NT2/D1 (cell line): ENCODE measurements at regions not wholly inside any gene's neighbourhood (a gene's known extent, or its start where the extent isn't known, plus 50 kb on each side); places are given as distances from the start of the nearest gene placed in this dataset.
"Not testable (repeated sequence)": the region's sequence is repeated elsewhere in the genome, so short reads cannot be mapped to it uniquely, and the experiment has no call there.

ENCODE experiments used
- DNase-seq: peaks from one replicate; pipeline ENCODE4 v3.0.0-alpha.2; 2011; ENCODE audit warnings: low read depth, low spot score
- H3K27me3 ChIP-seq: 2 replicates; pipeline ENCODE4 v1.6.0; 2011; ENCODE audit warnings: mild to moderate bottlenecking; ENCODE audit not compliant: insufficient read length, insufficient read depth
- H3K36me3 ChIP-seq: 2 replicates; pipeline ENCODE4 v1.6.1; 2011; ENCODE audit warnings: mild to moderate bottlenecking, low read length, mixed read lengths; ENCODE audit not compliant: insufficient read depth, insufficient read length
- H3K4me1 ChIP-seq: 2 replicates; pipeline ENCODE4 v1.5.1; 2011; ENCODE audit not compliant: insufficient read depth, insufficient read length
- H3K4me3 ChIP-seq: 2 replicates; pipeline ENCODE4 v1.5.1; 2011; ENCODE audit warnings: low read depth; ENCODE audit not compliant: insufficient read length
- H3K9ac ChIP-seq: 2 replicates; pipeline ENCODE4 v1.6.0; 2011; ENCODE audit warnings: low read depth; ENCODE audit not compliant: insufficient read length
- H3K9me3 ChIP-seq: 2 replicates; pipeline ENCODE4 v1.5.1; 2011; ENCODE audit warnings: mild to moderate bottlenecking, low read length; ENCODE audit not compliant: insufficient read depth
- SUZ12 ChIP-seq: IDR thresholded peaks from 2 replicates; pipeline ENCODE4 v1.6.1; 2011; ENCODE audit not compliant: insufficient read length, insufficient read depth; ENCODE audit errors: extremely low read depth
- YY1 ChIP-seq: IDR thresholded peaks from 2 replicates; pipeline ENCODE4 v1.6.1; 2011; ENCODE audit not compliant: insufficient read length, insufficient read depth
- ZNF274 ChIP-seq: IDR thresholded peaks from 2 replicates; pipeline ENCODE4 v1.6.1; 2011; ENCODE audit warnings: mild to moderate bottlenecking, low read depth, low read length

DNA sequence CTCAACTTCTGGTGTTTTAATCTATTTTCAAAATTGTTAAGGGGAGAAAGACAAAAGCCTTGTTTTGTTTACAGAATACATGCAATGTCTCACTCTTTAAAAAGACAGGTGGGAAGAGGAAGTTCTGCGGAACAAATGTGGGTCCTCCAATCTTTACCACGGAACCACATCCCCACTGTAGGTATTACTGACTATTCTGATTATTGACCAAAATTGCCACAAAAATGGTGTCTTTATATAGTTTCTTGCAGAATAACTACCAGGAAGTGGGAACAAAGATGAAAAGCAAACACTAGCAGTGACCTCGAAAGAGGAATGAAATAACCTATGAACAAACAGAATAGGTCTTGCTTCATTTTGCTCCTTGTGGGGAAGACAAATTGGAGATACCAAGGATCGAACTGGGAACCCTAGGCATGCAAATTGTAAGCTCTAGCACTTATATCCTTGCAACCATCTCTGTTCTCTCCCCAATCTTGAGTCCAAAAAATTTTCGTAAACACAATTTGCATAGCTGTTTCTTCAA is 106.7 kb downstream of the GPX5 start:
- Histone ChIP-seq H3K9me3 (no peaks in the 10 kb centered on the region), H3K4me3 (no peak overlapping the region), H3K36me3 (no peaks in the 10 kb centered on the region), H3K9ac (no peak overlapping the region), H3K27me3 (peaks cover 43% of the 10 kb centered on the region), H3K4me1 (no peaks in the 10 kb centered on the region)
- DNase-seq = no peak
- TF ChIP-seq ZNF274 = no peak
- TF ChIP-seq YY1 = no peak
- TF ChIP-seq SUZ12 = no peak

DNA sequence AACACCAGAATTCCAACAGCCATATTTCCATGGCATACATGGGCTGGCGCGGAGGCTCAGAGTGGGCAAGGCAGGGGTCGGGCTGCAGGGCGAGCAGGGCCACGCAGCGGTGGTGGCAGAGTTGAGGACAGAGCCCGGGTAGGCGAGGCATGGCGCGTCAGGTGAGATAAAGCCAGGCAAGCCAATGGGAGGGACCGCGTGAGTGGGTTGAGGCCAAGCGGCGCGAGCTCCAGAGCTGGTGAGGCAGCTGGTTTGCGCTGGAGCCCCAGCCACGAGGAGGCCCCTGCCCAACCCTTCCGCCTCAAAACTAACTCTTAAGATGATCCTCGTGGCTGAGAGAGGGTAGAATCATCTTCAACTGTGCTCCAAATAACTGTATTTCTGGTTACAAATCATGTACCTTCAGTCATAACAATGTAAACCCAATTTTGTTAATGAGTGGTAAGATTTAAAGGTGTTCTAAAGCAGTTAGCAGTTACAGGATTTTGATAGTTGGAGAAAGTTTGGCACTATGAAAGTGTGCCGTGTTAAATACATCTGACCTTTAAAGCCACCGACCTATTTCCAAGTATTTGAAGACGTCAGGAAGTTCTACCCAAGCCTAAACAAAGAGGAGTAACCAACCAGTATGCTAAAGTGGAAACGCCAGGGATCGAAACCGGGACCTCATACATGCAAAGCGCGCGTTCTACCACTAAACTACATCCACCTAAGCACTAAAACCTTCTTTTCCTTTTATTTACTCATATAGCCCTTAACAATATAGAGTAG is 107.9 kb downstream of the GPX5 start:
- Histone ChIP-seq H3K9me3 (no peaks in the 10 kb centered on the region), H3K4me3 (no peak overlapping the region), H3K4me1 (no peaks in the 10 kb centered on the region), H3K36me3 (no peaks in the 10 kb centered on the region), H3K27me3 (peaks cover 47% of the 10 kb centered on the region), H3K9ac (no peak overlapping the region)
- no peak for DNase-seq
- TF ChIP-seq YY1 (no peak), ZNF274 (no peak), SUZ12 (no peak)

DNA sequence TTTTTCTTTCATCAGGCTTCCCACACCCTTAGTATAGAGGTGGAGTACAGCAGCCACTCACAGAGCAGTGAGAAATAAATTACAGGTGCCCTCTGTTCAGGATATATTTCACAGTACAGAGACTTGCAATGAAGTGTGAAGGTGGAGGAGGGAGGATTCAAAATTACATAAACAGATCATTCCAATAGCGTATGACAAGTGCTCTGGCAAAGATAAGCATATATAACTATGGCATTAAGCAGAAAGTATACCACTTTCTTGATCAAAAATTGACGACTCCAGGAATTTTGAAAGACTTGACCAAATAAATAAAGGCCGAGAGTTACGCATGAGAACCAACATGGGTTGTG is 108.7 kb downstream of the GPX5 start:
- Histone ChIP-seq H3K36me3 (no peaks in the 10 kb centered on the region), H3K9ac (no peak overlapping the region), H3K9me3 (peaks cover 2% of the 10 kb centered on the region; the same call in 1 of the 2 replicates), H3K4me3 (peak overlapping the region; percentile 55), H3K27me3 (peaks cover 47% of the 10 kb centered on the region), H3K4me1 (no peaks in the 10 kb centered on the region)
- no peak for DNase-seq
- TF ChIP-seq SUZ12 (no peak), ZNF274 (no peak), YY1 (no peak)

DNA sequence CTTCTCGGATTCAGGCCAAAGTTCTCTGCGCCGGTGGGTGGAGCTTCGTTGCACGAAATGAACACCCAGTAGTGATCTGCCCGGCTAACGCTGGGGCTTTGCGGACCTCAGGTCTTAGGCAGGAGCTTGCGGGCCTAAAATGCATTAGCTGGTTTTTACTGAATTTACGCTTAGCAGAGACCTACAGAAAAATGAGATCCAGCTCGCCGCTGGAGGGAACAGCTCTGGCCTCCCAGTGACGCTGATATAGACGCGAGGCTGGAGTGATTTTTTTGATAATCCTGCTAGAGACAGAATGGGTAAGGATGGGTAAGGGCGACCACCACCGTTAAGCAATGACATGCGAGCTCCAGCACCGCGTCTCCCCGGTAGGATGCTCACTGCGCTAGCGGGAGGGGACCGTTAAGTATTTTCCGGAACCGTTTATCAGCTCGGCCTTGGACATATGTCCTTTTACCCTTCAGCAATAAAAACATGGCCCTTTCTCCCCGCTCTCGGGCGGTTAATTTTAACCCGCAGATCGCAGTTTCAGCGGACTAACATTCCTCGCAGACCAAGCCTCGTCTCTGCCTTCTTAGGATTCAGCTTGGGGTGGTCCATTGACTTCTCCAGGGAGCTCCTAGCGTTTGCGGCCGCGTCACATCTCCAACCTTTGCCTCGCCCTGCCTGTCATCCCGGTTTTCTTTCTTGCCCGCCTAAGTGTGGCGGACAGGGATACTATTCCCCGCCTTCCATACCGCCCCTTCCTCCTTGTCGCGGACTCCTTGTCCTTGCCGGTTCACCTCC is 109.3 kb downstream of the GPX5 start:
- H3K4me3 ChIP-seq = peak overlapping the region; percentile 55
- H3K4me1 ChIP-seq = no peaks in the 10 kb centered on the region
- TF ChIP-seq YY1 (no peak), SUZ12 (no peak), ZNF274 (no peak)
- no peaks in the 10 kb centered on the region for H3K36me3 ChIP-seq
- peaks cover 47% of the 10 kb centered on the region for H3K27me3 ChIP-seq
- H3K9me3 ChIP-seq = peaks cover 8% of the 10 kb centered on the region; the same call in 1 of the 2 replicates
- DNase-seq = no peak
- H3K9ac ChIP-seq = peak overlapping the region; percentile 56

DNA sequence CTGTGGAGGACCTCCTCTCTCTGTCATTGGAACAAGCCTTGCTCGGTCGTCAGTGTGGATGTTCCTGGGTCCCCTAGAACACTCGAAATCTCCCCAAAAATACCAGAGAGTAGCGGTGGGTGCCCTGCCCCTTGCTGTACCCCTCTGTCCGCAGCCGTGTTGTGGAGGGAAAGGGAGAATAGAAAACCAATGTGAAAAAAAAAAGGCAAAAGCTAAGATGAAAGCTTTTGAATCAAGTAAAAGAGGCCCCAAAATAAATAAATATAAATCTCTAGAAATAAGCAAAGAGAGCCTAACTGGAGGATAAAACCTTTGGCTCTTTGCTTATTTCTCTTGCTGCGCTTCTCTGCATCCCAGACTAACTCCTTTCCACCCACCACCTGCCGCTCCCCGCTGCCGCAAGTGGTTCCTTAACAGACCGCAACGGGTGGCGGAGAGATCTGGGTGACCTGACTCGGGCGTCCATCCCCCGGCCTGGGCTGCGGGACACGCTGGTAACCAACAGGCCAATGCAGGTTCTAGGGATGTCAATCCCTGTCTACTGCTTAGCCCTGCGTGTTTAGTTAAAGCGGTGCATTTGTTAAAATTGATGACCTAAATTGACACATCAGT is 110.0 kb downstream of the GPX5 start:
- Histone ChIP-seq H3K36me3 (no peaks in the 10 kb centered on the region), H3K4me3 (peak overlapping the region; percentile 55), H3K27me3 (peaks cover 47% of the 10 kb centered on the region), H3K4me1 (no peaks in the 10 kb centered on the region), H3K9me3 (peaks cover 10% of the 10 kb centered on the region; the same call in 1 of the 2 replicates), H3K9ac (no peak overlapping the region)
- DNase-seq = no peak
- TF ChIP-seq SUZ12 (peak; percentile 72), YY1 (no peak)

DNA sequence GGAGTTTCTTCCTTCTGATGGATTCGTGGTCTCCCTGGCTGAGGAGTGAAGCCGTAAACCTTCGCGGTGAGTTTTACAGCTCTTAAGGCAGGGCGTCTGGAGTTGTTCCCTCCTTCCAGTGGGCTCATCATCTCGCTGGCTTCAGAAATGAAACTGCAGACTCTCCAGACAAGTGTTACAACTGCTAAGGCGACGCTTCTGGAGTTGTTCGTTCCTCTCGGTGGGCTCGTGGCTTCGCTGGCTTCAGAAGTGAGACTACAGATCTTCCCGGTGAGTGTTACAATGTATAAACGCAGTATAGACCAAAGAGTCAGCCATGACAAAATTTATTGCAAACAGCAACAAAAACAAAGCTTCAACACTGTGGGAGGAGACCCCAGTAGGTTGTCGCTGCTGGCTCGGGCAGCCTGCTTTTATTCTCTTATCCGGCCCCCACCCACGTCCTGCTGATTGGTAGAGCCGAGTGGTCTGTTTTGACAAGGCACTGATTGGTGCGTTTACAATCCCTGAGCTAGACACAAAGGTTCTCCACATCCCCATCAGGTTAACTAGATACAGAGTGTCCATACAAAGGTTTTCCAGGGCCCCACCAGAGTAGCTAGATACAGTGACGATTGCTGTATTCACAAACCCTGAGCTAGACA is 113.2 kb downstream of the GPX5 start:
- Histone ChIP-seq H3K9ac (no peak overlapping the region), H3K27me3 (peaks cover 39% of the 10 kb centered on the region), H3K36me3 (no peaks in the 10 kb centered on the region), H3K4me3 (no peak overlapping the region), H3K9me3 (peaks cover 10% of the 10 kb centered on the region; the same call in 1 of the 2 replicates), H3K4me1 (no peaks in the 10 kb centered on the region)
- TF ChIP-seq SUZ12 (no peak), YY1 (no peak)
- no peak for DNase-seq

DNA sequence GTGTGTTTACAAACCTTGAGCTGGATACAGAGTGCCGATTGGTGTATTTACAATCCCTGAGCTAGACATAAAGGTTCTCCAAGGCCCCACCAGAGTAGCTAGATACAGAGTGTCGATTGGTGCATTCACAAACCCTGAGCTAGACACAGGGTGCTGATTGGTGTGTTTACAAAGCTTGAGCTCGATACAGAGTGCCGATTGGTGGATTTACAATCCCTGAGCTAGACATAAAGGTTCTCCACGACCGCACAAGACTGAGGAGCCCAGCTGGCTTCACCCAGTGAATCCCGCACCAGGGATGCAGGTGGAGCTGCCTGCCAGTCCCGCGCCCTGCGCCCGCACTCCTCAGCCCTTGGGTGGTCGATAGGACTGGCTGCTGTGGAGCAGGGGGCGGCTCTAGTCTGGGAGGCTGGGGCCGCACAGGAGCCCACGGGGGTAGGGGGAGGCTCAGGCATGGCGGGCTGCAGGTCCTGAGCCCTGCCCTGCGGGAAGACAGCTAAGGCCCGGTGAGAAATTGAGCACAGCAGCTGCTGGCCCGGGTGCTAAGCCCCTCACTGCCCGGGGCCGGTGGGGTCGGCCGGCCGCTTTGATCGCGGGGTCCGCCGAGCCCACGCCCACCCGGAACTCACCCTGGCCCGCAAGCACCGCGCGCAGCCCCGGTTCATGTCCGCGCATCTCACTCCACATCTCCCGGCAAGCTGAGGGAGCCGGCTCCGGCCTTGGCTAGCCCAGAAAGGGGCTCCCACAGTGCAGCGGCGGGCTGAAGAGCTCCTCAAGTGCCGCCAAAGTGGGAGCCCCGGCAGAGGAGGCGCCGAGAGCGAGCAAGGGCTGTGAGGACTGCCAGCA is 114.0 kb downstream of the GPX5 start:
- H3K36me3 ChIP-seq, H3K4me3 ChIP-seq, DNase-seq, H3K9ac ChIP-seq, H3K9me3 ChIP-seq, H3K4me1 ChIP-seq: not testable (repeated sequence)
- H3K27me3 ChIP-seq = peaks cover 32% of the 10 kb centered on the region
